Caco-2 (cell line): ENCODE measurements at regions not wholly inside any gene's neighbourhood (a gene's known extent, or its start where the extent isn't known, plus 50 kb on each side); places are given as distances from the start of the nearest gene placed in this dataset.
A peak's percentile ranks its signal among the peaks of the same experiment; 100 is the strongest.

Experiments used
- BruUV-seq: library from RNA; stranded (reverse); fragments of 400-500 nt; replicated peaks from 2 replicates; lab custom pipeline; 2021; lab: Mats Ljungman, UMichigan
- CTCF ChIA-PET: fragments of 300-600 bp; sonication (Branson Sonifier 250); formaldehyde crosslinking; loops from one replicate; lab custom pipeline; 2022; ENCODE audit warnings: antibody characterized with exemption; lab: Charles Lee
- POLR2A ChIA-PET: fragments of 300-600 bp; sonication (Branson Sonifier 250); formaldehyde crosslinking; loops from one replicate; lab custom pipeline; 2022; ENCODE audit warnings: antibody characterized with exemption; lab: Charles Lee
- DNase-seq, 2 experiments: peaks; one replicate each; pipeline versions ENCODE4 v3.0.0 to v3.0.0-alpha.2; 2020 to 2022
- H3K27me3 ChIP-seq: replicated peaks from 2 replicates; pipeline ENCODE4 v1.6.0; 2011; ENCODE audit warnings: low read length; ENCODE audit not compliant: control insufficient read depth, insufficient read depth
- H3K36me3 ChIP-seq: 2 replicates; pipeline ENCODE4 v1.5.1; 2011; ENCODE audit warnings: low read length; ENCODE audit not compliant: control insufficient read depth, insufficient read depth
- H3K4me1 ChIP-seq: fragments of 250-450 bp; sonication (Bioruptor Pico); 2 replicates; pipeline ENCODE4 v1.5.1; 2020; ENCODE audit warnings: mild to moderate bottlenecking
- H3K4me3 ChIP-seq: 2 replicates; pipeline ENCODE4 v1.5.1; 2011; ENCODE audit warnings: low read depth, mild to moderate bottlenecking, control low read depth, low read length
- H3K9me3 ChIP-seq: fragments of 250-450 bp; sonication (Bioruptor Pico); 2 replicates; pipeline ENCODE4 v1.5.1; 2020; ENCODE audit warnings: mild to moderate bottlenecking, moderate library complexity
- H3K27ac Mint-ChIP-seq: one replicate; pipeline ENCODE4 v1.8.0; 2022; ENCODE audit warnings: mixed read lengths; ENCODE audit not compliant: unreplicated experiment
- H3K27me3 Mint-ChIP-seq: one replicate; pipeline ENCODE4 v1.8.0; 2022; ENCODE audit warnings: mixed read lengths; ENCODE audit not compliant: insufficient read depth, unreplicated experiment
- H3K36me3 Mint-ChIP-seq: one replicate; pipeline ENCODE4 v1.8.0; 2022; ENCODE audit warnings: mild to moderate bottlenecking, mixed read lengths; ENCODE audit not compliant: insufficient read depth, unreplicated experiment
- H3K4me1 Mint-ChIP-seq: one replicate; pipeline ENCODE4 v1.8.0; 2022; ENCODE audit warnings: low read depth, mixed read lengths; ENCODE audit not compliant: unreplicated experiment
- H3K4me3 Mint-ChIP-seq: one replicate; pipeline ENCODE4 v1.8.0; 2022; ENCODE audit warnings: mild to moderate bottlenecking, moderate library complexity, mixed read lengths; ENCODE audit not compliant: unreplicated experiment
- H3K9me3 Mint-ChIP-seq: one replicate; pipeline ENCODE4 v1.8.0; 2022; ENCODE audit warnings: mixed read lengths; ENCODE audit not compliant: unreplicated experiment
- intact Hi-C: fragments of 100-400 bp; cut with micrococcal nuclease; formaldehyde crosslinking; loops from one replicate; pipeline ENCODE4 v1.10.0; 2022; ENCODE audit not compliant: unreplicated experiment
- TF ChIP-seq, protein P1 (sequence below), 2 experiments: fragments of 200-600 bp in 1 of 2; IDR thresholded peaks; 1 replicate in 1 of 2; 2 replicates in 1 of 2; pipeline versions ENCODE4 v1.5.1 to v1.8.0; 2011 to 2022; ENCODE audit warnings: antibody characterized with exemption in 1 of 2, control low read depth in 1 of 2, inconsistent platforms in 1 of 2, low read depth in 1 of 2, low read length in 1 of 2, mild to moderate bottlenecking in 1 of 2, moderate library complexity in 1 of 2; ENCODE audit not compliant: insufficient read depth in 1 of 2, severe bottlenecking in 1 of 2, unreplicated experiment in 1 of 2

- no peak overlapping the region for H3K4me3 ChIP-seq
- Mint-ChIP-seq H3K9me3 (no peaks in the 10 kb centered on the region), H3K36me3 (no peaks in the 10 kb centered on the region), H3K27me3 (peaks cover 12% of the 10 kb centered on the region), H3K4me3 (no peak overlapping the region), H3K27ac (no peak overlapping the region), H3K4me1 (no peaks in the 10 kb centered on the region)
- no peaks in the 10 kb centered on the region for H3K9me3 ChIP-seq
- BruUV-seq, result no TSS peak
- intact Hi-C loops, result loop anchor here (1.0 to 5.0 kb wide), 5 partner anchors 174 to 622 kb away; no protein-coding TSS in a partner anchor
- peak in 1 of 2 experiments; percentile 34 for DNase-seq
- ChIA-PET CTCF (no interaction called here), POLR2A (no interaction called here)
- no peaks in the 10 kb centered on the region for H3K4me1 ChIP-seq
- H3K27me3 ChIP-seq, result no peaks in the 10 kb centered on the region
- no peaks in the 10 kb centered on the region for H3K36me3 ChIP-seq
- TF ChIP-seq, protein P1, sequence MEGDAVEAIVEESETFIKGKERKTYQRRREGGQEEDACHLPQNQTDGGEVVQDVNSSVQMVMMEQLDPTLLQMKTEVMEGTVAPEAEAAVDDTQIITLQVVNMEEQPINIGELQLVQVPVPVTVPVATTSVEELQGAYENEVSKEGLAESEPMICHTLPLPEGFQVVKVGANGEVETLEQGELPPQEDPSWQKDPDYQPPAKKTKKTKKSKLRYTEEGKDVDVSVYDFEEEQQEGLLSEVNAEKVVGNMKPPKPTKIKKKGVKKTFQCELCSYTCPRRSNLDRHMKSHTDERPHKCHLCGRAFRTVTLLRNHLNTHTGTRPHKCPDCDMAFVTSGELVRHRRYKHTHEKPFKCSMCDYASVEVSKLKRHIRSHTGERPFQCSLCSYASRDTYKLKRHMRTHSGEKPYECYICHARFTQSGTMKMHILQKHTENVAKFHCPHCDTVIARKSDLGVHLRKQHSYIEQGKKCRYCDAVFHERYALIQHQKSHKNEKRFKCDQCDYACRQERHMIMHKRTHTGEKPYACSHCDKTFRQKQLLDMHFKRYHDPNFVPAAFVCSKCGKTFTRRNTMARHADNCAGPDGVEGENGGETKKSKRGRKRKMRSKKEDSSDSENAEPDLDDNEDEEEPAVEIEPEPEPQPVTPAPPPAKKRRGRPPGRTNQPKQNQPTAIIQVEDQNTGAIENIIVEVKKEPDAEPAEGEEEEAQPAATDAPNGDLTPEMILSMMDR (IDR thresholded peaks at IDR 0.05; ENCODE audit: insufficient read depth in 1 of 2, low read depth in 1 of 2, low read length in 1 of 2, severe bottlenecking in 1 of 2, unreplicated experiment in 1 of 2), result peak; percentile 49 to 59
These were observed 439.2 kb downstream of the MCTP2 start for GRCh38 chr15:94670438-94671034.

GRCh38 chr15:94671858-94672532 is 440.6 kb downstream of the MCTP2 start:
- Histone ChIP-seq H3K4me1 (no peaks in the 10 kb centered on the region), H3K9me3 (no peaks in the 10 kb centered on the region), H3K4me3 (no peak overlapping the region), H3K27me3 (no peaks in the 10 kb centered on the region), H3K36me3 (no peaks in the 10 kb centered on the region)
- H3K27me3 Mint-ChIP-seq, result peaks cover 8% of the 10 kb centered on the region
- no peaks in the 10 kb centered on the region for H3K4me1 Mint-ChIP-seq
- intact Hi-C loops, result loop anchor here (2.0 to 5.0 kb wide), 3 partner anchors 173 to 440 kb away; no protein-coding TSS in a partner anchor
- H3K4me3 Mint-ChIP-seq, result no peak overlapping the region
- POLR2A ChIA-PET, result no interaction called here
- no peaks in the 10 kb centered on the region for H3K36me3 Mint-ChIP-seq
- CTCF ChIA-PET, result interaction anchor here (0.5 to 1.3 kb wide), 2 partner anchors 8 to 11 kb away, joined by 4 read pairs; no protein-coding TSS in a partner anchor
- DNase-seq, result no peak
- H3K9me3 Mint-ChIP-seq, result no peaks in the 10 kb centered on the region
- BruUV-seq, result no TSS peak
- no peak overlapping the region for H3K27ac Mint-ChIP-seq
- TF ChIP-seq, protein P1 (IDR thresholded peaks at IDR 0.05; ENCODE audit: insufficient read depth in 1 of 2, low read depth in 1 of 2, low read length in 1 of 2, severe bottlenecking in 1 of 2, unreplicated experiment in 1 of 2), result no peak

DNA sequence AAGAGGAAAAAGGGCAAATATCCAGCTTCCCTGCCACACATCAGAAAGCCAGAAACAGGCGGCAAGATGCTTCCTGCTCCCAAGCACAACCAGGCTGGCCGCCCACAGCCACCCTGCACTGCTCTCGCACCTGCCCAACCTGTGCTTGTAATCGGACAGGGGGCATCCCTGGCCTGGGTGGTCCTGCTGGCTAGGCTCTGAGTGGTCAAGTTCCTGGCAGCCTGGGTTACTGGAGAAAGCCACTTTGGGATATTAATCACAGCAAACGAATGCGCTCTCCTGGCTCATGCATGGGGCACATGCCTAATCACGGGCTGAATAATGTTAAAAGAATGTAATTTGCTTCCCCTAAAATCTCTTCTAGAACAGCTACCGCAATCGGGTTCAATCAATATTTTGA is 442.4 kb downstream of the MCTP2 start:
- Histone ChIP-seq H3K4me1 (no peaks in the 10 kb centered on the region), H3K4me3 (no peak overlapping the region), H3K27me3 (no peaks in the 10 kb centered on the region), H3K36me3 (no peaks in the 10 kb centered on the region), H3K9me3 (no peaks in the 10 kb centered on the region)
- H3K4me3 Mint-ChIP-seq, result no peak overlapping the region
- CTCF ChIA-PET, result no interaction called here
- POLR2A ChIA-PET, result no interaction called here
- BruUV-seq, result no TSS peak
- no peaks in the 10 kb centered on the region for H3K9me3 Mint-ChIP-seq
- no peak for DNase-seq
- H3K27ac Mint-ChIP-seq, result no peak overlapping the region
- H3K27me3 Mint-ChIP-seq, result no peaks in the 10 kb centered on the region
- TF ChIP-seq, protein P1 (IDR thresholded peaks at IDR 0.05; ENCODE audit: insufficient read depth in 1 of 2, low read depth in 1 of 2, low read length in 1 of 2, severe bottlenecking in 1 of 2, unreplicated experiment in 1 of 2), result no peak
- H3K36me3 Mint-ChIP-seq, result no peaks in the 10 kb centered on the region
- H3K4me1 Mint-ChIP-seq, result no peaks in the 10 kb centered on the region
- intact Hi-C loops, result loop anchor here (5.0 kb wide), 2 partner anchors 228 to 438 kb away; no protein-coding TSS in a partner anchor
